ENCODE measurements at regions not wholly inside any gene's neighbourhood (a gene's known extent, or its start where the extent isn't known, plus 50 kb on each side); places are given as distances from the start of the nearest gene placed in this dataset.

DNA sequence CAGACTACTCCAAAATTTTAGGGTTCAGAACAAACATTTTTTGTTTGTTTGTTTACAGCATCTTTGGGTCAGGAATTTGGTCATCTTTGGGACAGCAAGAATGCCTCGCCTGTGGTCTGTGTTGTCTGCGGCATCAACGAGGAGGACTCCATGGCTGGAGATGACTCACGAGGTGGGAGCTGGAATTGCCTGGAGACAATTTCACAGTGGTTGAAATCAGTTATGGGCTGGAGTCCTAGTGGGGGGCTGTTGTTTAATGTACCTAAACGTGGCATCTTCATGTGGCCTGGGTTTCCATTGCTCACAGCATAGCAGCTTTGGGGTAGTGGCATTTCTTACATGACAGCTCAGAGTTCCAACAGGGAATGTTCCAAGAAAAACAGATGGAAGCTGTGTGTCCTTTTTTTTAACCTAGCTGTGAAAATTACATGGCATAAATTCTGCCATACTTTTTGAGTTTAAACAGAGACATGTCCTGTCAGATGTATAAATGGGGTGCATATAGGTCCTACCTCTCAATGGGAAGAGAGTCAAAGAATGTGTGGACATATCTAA, 507.3 kb upstream of the CBLB start:
- TF ChIP-seq, protein P1, sequence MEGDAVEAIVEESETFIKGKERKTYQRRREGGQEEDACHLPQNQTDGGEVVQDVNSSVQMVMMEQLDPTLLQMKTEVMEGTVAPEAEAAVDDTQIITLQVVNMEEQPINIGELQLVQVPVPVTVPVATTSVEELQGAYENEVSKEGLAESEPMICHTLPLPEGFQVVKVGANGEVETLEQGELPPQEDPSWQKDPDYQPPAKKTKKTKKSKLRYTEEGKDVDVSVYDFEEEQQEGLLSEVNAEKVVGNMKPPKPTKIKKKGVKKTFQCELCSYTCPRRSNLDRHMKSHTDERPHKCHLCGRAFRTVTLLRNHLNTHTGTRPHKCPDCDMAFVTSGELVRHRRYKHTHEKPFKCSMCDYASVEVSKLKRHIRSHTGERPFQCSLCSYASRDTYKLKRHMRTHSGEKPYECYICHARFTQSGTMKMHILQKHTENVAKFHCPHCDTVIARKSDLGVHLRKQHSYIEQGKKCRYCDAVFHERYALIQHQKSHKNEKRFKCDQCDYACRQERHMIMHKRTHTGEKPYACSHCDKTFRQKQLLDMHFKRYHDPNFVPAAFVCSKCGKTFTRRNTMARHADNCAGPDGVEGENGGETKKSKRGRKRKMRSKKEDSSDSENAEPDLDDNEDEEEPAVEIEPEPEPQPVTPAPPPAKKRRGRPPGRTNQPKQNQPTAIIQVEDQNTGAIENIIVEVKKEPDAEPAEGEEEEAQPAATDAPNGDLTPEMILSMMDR (IDR thresholded peaks at IDR 0.05; ENCODE audit: low read depth, low read length) = no peak

DNA sequence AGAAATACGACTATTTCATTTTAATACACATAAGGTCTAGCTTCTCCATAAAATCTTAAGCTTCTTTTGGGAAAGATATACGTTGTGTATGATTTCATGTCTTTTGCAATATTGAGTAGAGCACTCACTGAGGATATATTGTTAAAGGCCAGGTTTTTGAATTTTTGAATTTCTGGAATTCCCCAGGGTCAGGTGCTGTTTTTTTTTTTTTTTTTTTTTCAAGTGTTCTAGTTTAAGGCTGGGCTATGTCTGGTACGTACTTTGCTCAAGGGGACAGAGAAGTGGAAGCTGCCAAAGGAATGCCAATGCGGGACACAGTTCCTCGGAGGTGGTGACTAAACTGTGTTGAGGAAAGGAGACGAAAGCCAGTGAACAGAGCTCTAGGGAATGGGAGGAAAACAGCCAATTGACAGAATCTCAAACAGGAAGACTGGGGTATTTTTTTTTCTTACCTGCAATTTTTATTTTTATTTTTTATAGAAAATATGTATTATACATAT, 510.5 kb upstream of the CBLB start:
- TF ChIP-seq, protein P1 (IDR thresholded peaks at IDR 0.05; ENCODE audit: low read depth, low read length) = no peak
- no peak for DNase-seq (ENCODE audit: extremely low read depth, low read depth)

More for the DNA sequence above, 507.3 kb upstream of the CBLB start:
- DNase-seq (ENCODE audit: extremely low read depth, low read depth) = no peak

GRCh38 chr3:106380232-106380631, 511.4 kb upstream of the CBLB start:
- no peak for DNase-seq (ENCODE audit: extremely low read depth, low read depth)

DNA sequence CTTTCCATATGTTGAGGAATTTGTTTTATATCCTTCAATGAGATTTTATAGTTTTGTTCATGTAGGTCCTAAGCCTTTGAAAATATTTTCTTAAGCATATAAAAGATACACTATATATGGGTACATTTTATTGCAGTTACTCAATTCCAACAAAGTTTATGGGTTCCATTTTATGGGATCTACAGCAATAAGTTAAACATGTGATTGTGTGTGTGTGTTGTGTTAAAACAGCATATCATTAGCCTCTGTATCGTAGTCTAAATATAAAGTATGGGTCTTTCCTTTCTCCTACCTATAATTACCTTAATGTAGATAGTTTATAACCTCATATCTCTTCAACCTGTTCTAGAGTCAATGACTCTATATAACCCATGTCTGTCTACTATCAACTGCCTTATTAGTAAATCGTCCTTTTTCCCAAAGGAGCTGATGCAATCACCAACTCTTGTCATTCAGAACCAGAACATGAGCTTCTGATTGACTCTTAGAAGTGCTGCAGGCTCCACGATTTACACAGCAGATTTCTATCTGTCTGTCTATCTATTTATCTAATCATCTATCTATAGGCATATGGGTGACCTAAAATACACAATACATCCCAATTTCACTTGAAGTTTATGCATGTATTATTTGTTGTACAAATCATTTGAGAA, 512.6 kb upstream of the CBLB start:
- TF ChIP-seq, protein P1 (IDR thresholded peaks at IDR 0.05; ENCODE audit: low read depth, low read length) = no peak
- DNase-seq (ENCODE audit: extremely low read depth, low read depth) = no peak

More at GRCh38 chr3:106380232-106380631, 511.4 kb upstream of the CBLB start:
- TF ChIP-seq, protein P1 (IDR thresholded peaks at IDR 0.05; ENCODE audit: low read depth, low read length) = no peak

- TF ChIP-seq, protein P1 (IDR thresholded peaks at IDR 0.05; ENCODE audit: low read depth, low read length) = no peak
- DNase-seq (ENCODE audit: extremely low read depth, low read depth) = no peak
Measured at GRCh38 chr3:106381939-106382335, 513.1 kb upstream of the CBLB start.

GRCh38 chr3:106386050-106386449, 517.2 kb upstream of the CBLB start:
- no peak for DNase-seq (ENCODE audit: extremely low read depth, low read depth)
- TF ChIP-seq, protein P1 (IDR thresholded peaks at IDR 0.05; ENCODE audit: low read depth, low read length) = no peak

- no peak for DNase-seq (ENCODE audit: extremely low read depth, low read depth)
Measured at GRCh38 chr3:106392915-106393314, 524.1 kb upstream of the CBLB start.

More at GRCh38 chr3:106392915-106393314, 524.1 kb upstream of the CBLB start:
- TF ChIP-seq, protein P1 (IDR thresholded peaks at IDR 0.05; ENCODE audit: low read depth, low read length) = no peak
